T-helper 2 cell treated with Interferon-gamma antibody and Interleukin-4, amounts not matched to agents 100 ng/mL and 5 ng/mL, for 36 hours (primary cell): ENCODE measurements at regions not wholly inside any gene's neighbourhood (a gene's known extent, or its start where the extent isn't known, plus 50 kb on each side); places are given as distances from the start of the nearest gene placed in this dataset.
"Not testable (repeated sequence)": the region's sequence is repeated elsewhere in the genome, so short reads cannot be mapped to it uniquely, and the experiment has no call there.

Source experiments
- intact Hi-C: fragments of 100-400 bp; cut with micrococcal nuclease; formaldehyde crosslinking; loops from one replicate; pipeline ENCODE4 v1.15.1; 2023

DNA sequence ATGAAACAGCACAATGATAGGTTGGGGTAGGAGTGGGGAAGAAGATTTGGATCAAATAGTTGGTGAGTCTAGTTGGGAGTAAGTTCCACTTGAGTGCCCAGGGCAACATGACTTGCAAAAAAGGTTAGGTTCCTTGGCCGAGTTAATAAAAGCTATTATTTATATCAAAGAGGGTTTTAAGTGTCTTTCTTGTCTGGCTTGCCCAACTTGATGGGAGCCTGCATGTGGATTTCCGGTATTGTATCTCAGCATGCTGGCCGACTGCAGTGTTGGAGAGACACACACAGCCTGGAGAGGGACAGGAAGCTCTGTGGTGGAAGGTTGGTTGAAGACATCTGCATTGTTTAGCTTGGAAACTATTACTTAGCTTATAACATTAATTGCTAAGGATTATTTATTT, 449.5 kb upstream of the TBL1XR1 start:
- intact Hi-C loops: loop anchor here (5.0 to 10.0 kb wide), 2 partner anchors 49 to 592 kb away; no protein-coding TSS in a partner anchor

DNA sequence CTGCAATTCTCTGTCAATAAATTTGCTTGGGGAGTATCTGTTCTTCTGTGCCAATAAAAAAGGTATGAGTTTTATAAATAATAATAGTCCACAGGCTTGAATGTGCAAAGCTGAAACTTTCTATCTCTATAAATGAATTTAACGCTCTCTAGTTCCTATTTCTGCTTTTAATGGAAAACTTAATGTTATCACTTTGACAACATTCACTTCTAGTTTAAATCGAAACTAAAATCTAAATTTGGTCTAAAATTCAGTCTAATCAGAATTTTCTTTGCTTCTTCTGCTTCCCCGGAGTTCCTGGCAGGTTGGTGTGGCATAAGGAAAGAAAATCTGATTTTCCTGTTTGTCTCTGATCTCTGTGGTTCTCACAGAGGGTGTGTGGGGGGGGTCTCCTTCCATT, 450.1 kb upstream of the TBL1XR1 start:
- intact Hi-C loops: loop anchor here (5.0 to 10.0 kb wide), 2 partner anchors 50 to 593 kb away; no protein-coding TSS in a partner anchor

DNA sequence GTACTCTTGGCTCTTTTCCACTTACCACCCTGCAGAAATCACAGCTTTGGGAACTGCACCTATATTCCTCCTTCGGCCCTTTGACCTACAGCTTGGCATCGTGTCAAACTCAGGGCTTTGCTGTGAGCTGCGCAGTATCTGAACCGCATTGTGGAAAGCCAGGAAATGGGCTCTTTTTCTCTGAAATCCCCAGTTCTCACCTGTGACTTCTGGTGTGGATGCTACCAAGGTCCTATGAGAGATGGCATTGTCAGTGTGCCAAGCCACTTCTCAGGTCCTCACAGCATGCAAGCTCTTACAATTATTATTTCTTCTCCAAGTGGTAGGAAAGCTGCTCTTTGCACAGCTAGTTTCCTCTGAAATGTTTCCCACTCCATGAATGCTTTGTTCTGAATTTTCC, 450.6 kb upstream of the TBL1XR1 start:
- intact Hi-C loops: loop anchor here (5.0 to 10.0 kb wide), 2 partner anchors 51 to 593 kb away; no protein-coding TSS in a partner anchor

DNA sequence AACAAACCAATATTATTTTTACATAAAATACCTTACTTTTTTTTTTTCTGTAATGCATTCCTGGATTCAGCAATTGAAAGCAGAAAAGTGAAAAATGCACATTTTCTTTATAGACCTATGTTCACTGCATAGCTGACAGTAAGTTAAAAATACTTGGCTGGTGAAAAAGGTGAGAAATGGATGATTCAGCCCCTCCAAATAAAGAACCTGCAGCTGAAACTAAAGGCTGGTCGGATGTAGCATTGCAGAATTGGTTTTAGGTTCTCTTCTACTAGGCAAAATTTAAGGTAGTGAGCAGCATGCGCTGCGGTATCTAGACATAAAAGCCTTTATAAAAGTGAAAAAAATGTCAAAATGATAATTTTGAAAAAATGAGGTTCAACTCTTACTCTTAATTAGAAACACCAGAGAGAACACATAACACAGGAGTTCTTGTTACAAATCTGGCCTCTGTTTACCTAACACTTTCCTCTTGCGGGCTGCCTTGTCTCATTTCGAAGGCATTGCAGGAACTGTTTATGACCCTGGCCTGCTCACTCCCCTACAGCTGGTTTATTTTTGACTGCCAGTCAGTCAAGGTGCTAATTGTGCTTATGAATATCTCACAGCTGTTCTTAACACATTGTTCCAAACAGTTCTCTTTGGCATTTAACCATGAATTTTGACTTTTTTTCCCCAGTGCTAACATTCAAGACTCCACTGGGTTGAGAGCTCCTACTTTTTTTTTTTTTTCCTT, 455.4 kb upstream of the TBL1XR1 start:
- intact Hi-C loops: no loop called here

DNA sequence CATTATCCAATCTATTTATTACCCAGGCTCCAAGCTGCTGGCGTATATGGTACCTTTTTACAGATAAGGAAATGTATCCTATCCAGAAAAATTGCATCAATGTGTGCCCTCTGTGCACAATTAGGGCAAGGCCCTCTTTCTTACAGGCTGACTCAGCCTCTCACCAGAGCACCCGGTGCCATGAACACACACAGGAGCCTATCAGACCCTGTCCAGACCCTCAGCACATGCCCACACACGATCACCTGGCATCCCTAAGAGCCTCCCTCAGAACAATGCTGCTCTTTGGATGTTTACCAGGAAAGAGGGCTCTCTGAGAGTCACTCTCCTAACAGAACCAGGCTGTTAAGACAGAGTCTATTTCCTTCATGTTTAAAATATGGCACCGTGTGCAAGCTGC, 460.0 kb upstream of the TBL1XR1 start:
- intact Hi-C loops: no loop called here

DNA sequence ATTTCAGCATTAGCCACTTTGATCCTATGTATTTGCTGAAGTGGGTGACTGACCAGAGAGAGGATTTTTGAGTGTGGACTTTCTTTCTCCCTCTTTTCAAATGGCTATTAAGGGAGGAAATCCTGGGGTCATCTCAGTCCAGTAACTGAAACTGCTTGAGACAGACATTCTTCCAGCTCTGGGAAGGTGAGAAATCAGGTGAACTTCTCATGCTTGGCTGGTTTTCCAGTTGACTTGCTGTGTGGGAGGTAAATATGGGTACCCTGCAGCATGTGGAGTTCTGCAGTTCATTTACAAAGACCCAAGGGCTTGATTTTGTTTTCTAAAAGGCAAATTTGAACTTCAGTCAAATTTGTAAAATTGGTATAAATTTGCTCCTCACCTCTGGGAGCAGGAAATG, 461.1 kb upstream of the TBL1XR1 start:
- intact Hi-C loops: no loop called here

DNA sequence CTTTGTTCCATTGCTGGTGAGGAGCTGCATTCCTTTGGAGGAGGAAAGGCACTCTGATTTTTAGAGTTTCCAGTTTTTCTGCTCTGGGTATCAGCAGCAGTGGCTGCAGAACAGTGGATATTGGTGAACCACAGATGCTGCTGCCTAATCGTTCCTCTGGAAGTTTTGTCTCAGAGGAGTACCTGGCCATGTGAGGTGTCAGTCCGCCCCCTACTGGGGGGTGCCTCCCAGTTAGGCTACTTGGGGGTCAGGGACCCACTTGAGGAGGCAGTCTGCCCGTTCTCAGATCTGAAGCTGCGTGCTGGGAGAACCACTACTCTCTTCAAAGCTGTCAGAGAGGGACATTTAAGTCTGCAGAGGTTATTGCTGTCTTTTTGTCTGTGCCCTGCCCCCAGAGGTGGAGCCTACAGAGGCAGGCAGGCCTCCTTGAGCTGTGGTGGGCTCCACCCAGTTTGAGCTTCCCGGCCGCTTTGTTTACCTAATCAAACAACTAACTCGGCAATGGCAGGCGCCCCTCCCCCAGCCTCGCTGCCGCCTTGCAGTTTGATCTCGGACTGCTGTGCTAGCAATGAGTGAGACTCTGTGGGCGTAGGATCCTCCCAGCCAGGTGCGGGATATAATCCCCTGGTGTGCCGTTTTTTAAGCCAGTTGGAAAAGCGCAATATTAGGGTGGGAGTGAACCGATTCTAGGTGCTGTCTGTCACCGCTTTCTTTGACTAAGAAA, 467.3 kb upstream of the TBL1XR1 start:
- intact Hi-C loops: not testable (repeated sequence)

DNA sequence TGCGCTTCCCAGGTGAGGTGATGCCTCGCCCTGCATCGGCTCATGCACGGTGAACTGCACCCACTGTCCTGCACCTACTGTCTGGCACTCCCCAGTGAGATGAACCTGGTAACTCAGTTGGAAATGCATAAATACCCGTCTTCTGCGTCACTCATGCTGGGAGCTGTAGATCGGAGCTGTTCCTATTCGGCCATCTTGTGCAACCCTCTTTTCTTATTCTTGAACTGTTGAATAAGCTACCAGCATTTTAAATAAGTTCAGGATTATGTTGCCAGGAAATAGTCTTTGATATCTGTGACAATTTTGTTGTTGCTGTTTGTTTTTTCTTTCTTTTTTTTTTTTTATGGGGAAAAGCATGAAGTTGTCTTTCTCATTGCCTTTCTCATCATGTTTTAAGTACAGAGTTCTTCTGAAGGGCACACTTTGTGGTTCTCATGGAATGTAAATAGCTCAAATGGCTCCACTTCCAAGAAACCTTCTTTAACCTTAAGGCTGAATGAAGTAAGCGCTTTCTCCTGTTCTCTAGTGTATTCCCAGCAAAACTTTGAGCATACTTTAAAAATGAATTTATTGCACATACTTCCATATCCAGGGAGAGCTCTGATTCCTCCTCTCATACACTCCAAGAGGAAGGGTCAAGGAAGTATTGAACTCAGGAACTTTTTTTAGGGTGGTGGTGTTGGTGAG, 468.0 kb upstream of the TBL1XR1 start:
- intact Hi-C loops: no loop called here

DNA sequence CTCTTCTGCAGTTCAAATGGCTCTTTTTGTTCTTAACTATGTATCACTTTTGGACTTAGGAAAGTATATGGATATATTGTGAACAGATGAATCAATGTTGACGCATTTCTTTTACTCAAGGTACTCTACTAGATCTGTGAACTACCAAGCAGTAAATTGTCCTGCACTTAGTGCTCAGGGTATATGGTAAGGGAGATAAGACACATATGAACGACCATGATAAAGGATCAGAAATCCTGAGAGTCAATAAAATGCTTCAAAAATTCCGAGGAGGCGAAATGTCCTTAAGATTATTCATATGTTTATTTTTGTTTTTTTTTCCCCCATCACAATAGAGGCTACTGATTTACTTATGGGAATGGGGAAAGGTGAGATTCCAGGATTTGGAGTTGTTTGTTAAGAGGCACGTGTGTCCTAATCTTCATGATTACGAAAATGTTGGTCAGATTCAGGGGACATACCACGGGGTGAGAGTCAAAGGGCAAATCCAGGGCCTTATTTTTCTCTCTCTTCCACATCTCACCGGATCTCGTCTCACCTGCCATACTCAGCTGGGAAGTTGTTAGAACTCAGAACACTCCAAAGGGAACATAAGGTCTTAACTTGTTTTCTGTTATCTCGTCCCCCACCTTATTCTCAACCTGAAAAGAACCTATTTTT, 475.1 kb upstream of the TBL1XR1 start:
- intact Hi-C loops: no loop called here

DNA sequence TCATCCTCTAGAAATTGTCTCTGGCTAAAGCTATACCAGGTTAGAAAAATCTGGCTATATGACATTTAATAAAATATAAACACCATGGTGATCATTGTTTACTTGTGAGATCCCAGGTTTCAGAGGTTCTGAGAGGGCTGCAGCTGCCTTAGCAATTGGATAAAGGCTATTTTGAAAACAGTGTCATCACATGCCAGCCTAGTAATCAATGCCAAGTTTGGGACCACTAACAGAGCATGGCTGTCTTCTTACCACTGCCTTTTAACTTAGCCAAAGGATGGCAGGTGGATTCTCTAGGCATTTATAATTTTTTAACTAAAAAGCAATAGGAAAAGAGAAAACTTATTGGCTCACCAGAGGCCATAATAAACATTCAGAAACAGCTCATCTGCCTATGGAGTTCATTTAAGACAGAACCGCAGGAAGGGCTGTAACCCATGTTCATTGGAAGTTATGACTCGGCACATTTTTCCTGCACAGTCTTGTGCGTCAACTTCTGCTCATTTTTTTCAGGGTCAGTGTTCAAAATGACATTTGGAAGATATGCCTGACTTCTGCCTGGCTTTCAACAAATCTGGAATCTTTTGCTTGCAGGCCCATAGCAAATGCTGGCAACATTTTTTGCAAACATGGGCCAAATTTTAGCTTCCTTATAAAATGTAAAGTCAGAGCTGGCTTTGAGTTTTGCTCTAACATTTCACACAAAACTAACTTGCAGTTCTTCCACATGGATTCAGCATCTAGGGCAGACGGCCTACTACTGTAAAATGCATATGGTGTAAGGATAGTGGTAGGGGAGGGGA, 476.0 kb upstream of the TBL1XR1 start:
- intact Hi-C loops: no loop called here

DNA sequence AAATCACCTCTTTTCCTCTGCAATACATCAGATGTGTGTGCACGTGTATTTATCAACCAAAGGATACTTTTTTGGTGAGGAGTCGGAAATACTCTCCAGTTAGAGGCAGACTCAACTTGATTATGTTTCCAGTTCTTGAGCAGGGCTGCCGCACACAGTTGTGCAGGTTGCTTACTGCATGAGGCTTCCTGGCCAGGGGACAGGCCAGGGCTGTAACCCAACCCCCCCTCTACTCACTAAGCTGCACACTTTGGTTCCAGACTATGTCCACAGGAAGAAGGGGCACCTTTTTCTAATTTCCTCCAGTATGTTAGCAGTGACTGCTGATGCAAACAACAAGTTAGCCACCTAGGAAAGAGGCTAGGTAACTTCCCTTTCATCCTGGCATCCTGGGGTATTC, 476.9 kb upstream of the TBL1XR1 start:
- intact Hi-C loops: no loop called here

DNA sequence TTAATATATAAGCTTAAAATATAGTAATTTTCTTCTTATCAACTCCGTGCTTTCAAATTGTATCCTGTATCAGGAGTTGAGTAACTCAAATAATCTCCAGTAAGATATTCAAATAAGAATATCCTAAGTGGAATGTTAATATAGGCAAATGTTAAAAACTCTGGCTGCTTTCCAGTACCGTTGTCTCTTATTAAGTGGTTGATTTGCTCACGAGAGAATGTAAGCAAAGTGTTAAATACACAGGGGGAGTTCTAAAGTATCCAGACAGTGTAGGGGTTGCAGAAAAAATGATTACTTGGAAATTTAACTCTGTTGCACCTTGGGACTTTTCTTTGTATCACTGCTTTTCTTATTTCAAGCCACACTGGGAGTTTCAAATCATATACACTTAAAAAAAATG, 478.9 kb upstream of the TBL1XR1 start:
- intact Hi-C loops: no loop called here

DNA sequence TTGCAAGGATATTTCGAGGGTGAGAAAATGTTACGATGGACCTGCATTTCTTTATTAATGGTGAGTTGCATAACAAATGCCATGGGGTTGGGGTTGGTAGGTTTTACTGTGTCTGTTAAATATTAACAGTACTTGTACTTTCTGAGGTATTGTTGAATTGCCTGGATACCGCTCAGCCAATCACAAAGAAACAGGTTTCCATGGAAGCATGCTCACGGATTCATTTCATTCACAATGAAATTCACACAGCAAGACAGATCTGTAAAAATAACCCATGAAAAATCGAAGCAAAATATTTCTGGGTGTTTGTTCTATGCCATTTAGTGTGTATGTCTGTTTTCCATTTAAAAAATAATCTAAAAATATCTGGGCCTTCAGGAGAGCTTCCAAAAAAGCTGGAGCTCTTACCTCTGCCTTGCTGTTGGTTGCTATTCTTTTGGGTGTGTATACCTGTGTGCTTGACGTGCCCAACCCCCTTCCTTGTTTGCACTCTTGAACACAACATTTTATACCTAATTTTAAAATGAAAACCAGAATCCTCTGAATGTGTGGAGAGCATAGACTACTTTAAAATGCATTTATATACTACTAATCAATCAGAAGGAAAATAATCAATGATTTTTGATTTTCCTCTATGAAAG, 479.8 kb upstream of the TBL1XR1 start:
- intact Hi-C loops: no loop called here

DNA sequence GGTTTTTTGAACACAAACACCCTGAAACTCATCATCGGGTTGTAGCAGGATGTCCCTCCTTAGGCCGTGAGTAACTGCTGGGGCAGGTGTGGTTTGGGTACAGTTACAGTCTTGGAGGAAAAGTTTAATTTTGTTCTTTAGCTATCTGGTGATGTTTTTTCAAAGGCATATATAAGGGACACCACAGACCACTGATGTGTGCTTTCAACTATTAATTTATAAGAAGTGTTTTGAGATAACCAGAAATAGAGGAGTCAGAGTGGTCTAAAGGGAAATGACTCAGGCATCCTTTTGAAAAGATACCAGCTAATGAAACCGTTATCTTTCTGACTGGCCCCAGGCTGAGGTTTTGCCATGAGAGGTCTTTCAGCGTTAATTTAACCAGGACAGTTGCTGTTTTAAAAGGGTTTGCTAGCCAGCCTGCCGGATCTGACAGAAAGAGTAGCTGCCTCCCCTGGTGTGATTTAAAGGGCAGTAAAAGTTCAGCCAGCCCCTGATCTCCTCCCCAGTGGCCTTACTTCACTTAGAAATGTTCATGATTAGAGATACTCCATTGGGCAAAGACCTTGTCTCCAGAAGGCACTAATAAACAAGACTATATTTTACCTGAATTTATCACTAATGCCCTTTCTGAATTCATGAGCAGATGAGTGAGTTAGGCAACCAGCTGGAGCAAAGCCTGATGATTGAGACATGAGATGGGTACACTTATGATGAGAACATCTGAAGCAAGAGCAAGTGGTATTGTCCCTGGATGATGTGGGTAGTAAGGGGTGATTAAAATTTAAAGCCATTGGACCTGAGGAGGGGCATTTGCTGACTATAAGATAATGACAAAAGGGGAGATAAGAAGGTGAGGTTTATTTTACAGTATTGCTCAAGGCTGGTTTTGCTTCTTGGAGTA, 482.5 kb upstream of the TBL1XR1 start:
- intact Hi-C loops: no loop called here

DNA sequence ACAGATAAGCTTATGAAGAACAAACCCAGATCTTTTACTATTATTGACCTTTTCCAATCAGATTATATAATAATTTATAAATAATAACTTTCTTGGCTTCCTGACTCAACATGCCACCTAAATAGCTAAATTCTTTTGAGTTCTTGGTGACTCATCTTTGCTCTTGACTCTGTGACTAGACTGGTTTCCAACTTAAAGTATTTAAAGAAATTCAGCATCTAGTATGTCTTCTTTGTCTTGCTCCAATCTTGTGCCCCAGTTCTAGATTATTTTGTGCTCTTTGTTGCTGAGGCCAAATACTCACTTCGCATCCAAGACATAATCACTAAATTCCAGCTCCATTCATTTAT, 483.2 kb upstream of the TBL1XR1 start:
- intact Hi-C loops: no loop called here

DNA sequence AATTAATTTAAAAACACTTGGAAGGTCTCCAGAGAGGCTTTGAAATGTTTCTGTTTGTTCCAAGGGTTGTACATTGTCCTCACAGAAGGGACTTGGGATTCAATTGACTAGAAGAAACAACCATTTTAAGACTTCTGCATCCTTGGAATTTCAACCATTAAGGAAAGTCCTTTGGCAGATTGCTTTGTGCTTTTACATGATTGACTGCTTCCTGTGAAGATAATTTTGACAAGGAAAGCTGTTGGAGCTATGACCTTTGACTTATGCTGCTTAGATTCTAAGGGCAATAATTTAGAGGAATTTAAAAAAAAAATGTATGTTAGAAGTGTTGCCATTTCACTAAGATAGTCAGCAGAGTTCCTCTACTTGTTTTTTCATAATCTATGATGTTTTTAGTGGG, 483.9 kb upstream of the TBL1XR1 start:
- intact Hi-C loops: no loop called here

DNA sequence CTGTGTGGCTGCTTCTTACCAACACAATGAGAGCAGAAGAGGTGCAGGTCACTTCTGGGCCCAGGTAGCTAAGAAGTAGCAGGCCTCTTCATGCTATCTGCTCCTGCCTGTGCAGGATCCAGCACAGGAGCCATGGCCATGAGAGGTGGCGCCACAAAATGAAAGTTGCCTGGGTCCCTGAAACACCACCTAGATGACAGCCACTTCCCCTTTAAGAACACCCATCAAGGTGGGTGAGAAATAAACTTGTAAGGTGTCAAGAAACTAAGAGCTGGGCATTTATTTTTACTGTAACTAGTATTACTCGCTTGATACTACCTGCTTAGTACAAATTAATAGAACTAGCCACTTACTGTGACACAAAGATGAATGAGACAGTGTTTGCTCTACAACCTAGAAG, 484.6 kb upstream of the TBL1XR1 start:
- intact Hi-C loops: no loop called here

DNA sequence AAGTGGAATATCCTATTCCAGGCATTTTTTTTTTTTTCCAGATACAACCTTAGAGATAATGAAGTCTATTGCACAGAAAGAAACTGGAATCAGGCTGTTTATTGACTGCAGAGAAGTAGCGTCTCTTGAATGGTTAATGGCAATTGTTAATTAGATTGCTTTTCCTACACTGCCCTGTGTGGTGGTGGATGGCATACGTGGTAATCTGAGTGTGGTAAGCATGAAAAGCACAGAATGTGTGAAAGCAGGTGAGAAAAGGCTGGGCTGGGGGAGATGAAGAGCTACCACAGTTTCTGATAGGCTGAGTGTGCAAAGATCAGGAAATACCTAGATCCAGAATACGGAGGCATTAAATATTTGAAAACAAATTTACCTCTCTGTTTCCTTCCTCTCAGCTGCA, 486.3 kb upstream of the TBL1XR1 start:
- intact Hi-C loops: no loop called here

DNA sequence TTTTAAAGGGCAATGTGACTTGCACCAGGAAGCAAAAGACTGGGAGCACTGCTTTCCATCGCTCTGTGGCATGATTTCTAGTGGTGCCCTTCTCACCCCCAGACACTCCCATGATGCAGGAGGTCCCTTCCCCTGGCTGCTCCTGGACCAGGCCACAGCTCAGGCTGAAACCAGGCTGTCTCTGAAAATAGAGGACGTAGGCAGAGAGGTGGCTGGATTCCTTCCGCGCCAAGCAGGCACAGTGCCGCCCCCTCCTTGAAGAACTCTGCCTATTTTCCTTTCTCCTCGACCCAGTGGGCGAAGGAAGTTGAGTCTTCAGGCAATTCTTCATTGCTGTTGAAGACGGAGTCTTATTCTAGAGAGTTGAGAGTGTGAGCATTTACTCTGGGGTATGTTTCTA, 489.4 kb upstream of the TBL1XR1 start:
- intact Hi-C loops: no loop called here

DNA sequence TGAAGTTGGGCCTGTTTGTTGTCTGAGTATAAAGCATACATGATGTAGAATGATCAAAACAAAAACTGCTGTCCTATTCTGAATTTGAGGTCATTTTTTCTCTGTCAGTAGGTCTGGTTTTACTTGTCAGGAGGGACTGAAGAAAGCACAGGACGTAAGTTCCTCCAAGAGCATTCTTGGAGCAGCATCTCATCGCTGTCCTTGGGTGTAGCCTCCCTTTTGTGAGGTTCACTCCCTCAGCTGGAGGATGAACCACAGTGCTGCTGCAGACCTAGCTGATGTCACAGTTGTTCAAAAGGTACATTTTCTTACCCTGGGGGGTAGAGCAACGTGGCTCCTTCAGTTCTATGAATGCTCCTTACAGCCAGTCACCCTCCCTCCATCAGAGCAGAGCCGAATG, 490.0 kb upstream of the TBL1XR1 start:
- intact Hi-C loops: no loop called here
